ENCODE measurements at regions not wholly inside any gene's neighbourhood (a gene's known extent, or its start where the extent isn't known, plus 50 kb on each side); places are given as distances from the start of the nearest gene placed in this dataset.
"Not testable (repeated sequence)": the region's sequence is repeated elsewhere in the genome, so short reads cannot be mapped to it uniquely, and the experiment has no call there.

DNA sequence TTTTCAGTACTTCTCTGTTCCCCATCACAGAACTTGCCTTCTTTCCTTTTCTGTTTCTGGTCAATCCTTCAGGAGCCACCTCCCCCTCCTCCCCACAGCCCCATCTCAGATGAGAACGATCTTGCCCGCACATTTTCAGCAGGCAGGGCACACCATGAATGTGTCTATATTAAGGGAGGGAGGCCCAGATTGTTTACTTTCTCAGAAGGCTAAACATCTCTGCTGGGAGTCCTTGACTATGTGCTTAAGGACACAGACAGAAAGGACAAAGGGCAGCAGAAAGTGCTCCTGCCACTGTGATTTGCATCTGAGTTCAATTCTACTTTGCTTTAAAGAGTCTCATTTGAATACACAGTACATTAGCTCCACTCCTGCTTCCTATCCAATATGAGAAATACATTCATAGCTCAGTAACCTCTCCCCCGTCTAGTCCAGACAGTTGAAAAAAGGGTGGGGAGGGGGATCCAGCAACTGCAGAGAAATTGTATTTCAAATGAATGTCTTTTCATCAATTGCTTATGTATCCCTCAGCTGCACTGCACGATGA lies 175.0 kb upstream of the PARD3B start:
- DNase-seq = no peak

DNA sequence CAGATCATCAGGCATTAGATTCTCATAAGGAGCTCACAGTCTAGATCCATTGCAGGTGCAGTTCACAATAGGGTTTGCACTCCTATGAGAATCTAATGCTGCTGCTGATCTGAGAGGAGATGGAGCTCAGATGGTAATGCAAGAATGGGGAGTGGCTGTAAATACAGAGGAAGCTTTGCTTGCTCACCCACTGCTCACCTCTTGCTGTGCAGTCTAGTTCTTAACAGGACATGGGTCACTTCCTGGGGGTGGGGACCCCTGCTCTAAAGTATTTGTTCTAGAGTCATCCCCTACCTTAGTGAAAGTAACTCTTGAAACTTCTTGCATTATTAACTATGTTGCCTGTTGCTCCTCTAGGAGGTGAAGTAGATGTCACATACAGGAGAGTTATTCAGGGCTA lies 171.3 kb upstream of the PARD3B start:
- no peak for DNase-seq

DNA sequence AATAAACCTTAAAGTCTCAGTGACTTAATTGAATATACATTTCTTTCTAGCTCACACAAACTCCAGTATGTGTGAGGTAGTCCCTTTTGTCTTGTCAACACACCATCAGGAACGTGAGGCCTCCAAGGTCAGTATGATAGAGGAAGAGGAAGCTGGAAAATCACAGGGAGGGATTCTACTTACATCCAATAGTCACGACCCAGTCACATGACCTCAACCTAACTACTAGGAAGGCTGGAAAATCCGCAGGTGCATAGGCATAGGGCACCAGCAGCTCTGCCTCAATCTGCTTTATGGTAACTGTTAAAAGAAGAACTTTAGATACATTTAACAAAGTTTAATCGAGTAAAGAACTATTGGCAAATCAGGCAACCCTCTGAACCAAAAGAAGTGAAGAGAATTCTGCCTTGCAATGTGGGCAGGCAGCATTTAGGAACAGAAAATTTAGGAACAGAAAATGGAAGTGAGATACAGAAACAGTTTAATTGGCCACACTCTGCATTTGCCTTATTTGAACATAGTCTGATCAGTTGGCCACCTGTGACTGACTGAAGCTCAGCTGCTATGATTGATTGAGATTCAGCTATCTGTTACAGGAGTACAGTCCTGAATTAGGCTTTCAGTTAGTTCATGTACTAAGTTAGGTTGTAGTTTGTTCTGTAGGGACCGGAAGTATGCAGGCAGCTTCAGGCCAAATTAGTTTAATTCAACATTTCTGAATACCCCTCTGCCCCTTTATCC lies 165.0 kb upstream of the PARD3B start:
- no peak for DNase-seq

DNA sequence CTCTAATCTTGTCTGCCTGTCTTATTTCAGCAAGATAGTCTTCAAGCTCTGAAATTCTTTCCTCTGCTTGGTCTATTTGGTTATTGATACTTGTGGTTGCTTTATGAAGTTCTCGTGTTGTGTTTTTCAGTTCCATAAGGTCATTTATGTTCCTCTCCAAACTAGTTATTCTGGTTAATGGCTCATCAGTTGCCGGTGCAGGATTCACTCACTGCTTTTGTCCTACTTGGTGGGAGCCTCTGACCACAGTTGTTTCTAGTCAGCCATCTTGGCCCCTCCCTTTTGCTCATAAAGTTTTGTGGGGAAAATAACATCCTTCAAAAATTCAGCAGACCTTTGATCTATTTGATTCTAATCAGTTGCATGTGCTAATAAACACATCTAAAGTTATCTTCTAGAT lies 158.6 kb upstream of the PARD3B start:
- no peak for DNase-seq

DNA sequence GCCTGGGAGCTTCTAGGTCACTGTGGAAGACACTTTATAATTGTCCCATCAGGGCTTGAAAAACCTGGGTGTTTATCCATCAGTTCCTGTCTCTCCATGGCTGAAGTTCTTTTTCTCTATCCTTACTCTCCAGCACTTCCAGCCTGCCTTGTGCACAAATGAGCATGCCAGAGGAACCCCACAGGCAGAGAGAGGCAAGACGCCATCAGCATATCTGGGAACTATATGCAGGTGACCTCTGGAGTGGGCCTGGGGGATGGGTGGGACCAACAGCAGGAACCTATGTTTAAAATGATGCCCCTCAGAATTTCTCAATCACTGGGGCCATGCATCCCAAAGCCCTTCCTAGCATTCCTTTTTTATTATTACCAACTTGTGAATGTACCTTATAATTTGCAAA lies 156.2 kb upstream of the PARD3B start:
- no peak for DNase-seq

DNA sequence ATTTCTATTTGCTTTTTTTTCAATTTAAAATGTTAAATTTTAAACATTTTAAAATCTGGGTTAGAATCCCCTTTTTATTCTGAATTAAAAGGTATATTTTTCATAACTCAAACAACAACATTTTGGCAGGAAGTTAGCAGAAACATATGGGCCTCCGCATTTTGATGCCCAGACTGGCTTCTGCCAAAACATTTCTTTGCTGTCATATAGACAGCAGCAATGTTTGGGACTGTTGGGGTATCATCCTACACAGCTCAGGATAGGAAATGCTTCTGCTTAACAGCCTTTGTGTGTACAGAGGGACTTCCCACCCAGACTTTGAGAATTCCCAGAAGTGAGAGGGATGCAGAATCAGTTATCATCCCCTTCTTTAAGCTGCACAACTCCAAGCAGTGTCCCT lies 155.4 kb upstream of the PARD3B start:
- no peak for DNase-seq

DNA sequence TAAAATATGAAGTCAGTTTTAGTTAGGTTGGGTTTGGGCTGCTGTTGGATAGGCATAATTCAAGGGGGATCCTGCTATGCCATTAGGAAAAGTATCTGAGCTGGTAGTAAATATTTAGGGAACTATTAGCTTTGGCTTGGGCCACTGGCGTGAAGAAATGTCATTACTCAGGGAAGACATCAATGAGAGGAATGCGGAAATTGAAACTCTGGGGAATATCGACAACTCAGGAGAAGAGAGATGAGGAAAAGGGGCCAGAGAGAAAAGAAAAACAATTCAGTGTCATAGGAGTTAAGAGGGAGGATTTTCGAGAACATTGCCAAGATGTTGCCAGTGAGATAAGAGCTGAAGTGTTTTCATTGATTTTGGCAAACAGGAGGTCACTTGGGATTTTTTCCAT lies 149.7 kb upstream of the PARD3B start:
- DNase-seq = no peak

DNA sequence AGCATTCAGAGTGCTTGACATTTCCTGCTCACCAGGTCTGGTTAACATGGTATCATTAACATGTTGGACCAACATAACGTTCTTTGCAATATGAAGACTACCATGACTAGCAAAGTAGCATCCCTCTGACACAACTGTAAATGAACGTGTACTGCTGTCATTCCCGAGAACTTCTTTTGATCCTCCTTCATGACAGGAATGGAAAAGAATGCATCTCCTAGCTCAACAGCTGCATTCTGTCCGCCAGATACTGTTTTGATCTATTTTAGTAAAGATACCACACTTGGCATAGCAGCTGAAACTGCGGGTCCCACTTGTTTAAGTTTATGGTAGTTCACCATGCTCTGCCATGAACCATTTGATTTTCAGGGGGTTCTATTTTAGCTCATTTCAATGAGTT lies 144.2 kb upstream of the PARD3B start:
- no peak for DNase-seq

DNA sequence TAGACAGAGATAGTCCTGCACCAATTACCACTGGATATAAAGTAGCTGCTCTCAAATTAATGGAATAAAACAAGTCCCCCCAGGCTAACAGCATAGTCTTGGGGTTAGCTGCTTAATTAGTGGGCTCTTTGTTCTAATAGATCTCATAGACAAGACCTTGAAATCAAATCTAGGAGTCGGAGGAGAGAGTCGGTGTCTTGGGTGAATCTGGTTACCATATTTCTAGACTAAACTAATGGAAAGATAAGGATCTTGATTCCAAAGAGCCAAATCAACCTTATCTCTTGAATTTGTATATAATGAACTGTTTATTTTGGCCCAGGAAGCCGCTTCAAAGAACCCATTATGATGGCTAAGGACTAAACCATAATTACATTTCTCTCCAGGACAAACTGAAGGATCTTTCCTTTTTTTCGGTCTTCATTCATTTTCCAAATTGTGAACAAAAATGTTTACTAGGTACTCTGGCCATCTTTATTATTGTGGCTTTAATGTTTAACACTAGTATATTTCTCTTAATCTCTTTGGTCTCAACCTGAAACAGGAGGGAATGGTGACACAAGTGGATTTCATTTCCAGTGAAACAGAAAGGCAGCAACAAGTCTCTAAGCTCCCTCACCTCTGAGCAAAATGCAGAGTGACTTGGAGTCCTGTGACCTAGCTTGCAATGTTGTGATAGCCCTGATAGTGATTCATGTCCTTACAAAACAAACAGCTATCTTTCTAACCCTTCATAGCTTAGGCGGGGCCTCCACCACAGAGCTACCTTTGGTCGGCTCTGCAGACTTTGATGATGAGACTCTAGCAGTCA lies 137.9 kb upstream of the PARD3B start:
- DNase-seq = peak; percentile 5

DNA sequence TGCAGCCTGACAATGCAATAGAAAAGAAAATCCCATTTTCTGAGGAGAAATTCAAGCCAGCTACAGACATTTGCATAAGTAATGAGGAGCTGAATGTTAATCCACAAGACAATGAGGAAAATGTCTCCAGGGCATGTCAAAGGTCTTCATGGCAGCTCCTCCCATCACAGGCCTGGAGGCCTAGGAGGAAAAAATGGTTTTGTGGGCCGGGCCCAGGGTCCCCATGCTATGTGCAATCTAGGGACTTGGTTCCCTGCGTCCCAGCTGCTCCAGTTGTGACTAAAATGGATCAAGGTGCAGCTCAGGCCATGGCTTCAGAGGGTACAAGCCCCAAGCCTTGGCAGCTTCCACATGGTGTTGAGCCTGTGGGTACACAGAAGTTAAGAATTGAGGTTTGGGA lies 132.5 kb upstream of the PARD3B start:
- not testable (repeated sequence) for DNase-seq

DNA sequence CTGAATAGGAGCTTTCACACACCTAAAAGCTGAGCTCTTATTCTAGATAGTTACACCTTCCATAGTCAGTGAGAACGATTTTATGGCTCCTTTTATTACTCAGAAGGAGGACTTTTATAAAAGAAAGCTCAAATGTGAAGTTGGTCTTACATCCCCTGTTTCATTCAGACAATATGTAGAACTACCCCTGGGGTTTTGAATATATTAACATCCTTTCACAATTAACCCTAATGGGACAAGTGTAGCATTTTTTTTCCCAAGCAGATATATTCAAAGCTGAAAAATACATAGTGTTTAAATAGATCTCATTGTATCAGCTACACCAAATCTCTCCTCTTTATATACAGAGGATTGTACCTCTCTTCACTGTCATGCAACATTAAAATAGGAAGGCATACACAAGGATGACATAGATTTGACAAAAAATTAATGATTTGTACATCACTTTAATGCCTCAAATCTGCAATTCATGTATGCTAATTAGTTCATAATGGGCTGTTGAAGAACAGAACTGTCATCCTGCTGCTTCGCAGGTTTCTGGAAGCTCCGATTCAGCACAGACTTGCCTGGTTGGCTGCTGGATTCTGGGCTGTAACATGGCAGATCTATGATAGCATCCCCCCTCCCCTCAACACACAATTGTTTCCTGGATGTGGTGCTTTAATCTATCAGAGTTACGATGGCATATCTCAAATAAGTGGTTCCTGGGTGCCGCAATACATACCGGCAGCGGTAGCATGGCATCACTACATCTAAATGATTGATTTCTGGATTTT lies 129.7 kb upstream of the PARD3B start:
- no peak for DNase-seq

DNA sequence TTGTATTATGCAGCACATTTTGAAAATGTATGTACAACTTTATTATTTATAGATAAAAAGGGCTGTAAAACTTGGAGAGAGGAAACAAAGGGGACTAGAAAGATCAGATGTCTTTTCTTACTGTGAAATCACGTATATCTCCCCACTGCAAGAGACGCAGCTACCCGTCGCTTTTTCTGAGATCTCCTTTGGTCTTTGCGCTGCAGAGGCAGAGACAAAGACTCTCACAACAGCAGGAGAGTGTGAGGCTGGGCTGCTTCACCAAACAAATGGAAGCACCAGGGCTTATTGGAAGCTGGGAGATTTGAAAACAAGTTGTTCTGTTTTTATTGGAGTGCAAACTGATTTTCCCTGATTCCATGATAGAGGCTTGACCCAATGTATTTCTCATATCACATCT lies 129.0 kb upstream of the PARD3B start:
- no peak for DNase-seq

DNA sequence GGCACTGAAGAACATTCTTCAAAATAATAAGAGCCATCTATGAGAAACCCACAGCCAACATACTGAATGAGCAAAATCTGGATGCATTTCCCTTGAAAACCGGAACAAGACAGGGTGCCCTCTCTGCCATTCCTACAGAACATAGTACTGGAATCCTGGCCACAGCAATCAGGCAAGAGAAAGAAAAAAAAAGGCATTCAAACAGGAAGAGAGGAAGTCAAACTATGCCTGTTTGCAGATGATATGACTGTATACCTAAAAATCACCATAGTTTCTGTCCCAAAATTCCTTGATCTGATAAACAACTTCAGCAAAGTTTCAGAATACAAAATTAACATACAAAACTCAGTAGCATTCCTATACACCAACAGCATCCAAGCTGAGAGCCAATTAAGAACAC lies 119.5 kb upstream of the PARD3B start:
- DNase-seq = no peak

DNA sequence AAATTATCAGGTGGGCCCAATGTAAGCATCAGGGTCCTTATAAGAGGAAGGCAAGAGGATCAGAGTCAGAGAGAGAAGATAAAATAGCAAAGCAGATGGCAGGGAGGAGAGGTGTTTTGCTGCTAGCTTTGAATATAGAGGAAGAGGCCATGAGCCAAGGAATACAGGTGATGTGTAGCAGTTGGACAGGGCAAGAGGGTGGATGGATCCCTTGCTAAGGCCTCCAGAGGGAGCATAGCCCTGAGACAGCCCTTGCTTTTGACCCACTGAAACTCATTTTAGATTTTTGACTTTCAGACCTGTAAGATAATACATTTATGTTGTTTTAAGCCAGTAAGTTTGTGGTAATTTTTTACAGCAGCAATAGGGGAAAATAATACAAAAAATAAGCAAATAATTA lies 116.6 kb upstream of the PARD3B start:
- DNase-seq = no peak

DNA sequence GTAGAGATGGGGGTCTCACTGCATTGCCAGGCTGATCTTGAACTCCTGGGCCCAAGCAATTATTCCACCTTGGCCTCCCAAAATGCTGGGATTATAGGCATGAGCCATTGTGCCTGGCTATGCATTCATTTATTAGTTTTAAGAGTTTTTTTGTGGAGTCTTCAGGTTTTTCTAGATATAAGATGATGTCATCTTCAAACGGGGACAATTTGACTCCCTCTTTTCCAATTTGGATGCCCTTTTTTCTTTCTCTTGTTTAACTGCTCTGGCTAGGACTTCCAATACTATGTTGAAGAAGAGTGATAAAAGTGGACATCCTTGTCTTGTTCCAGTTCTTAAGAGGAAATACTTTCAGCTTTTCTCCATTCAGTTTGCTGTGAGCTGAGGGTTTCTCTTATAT lies 113.7 kb upstream of the PARD3B start:
- DNase-seq = no peak

DNA sequence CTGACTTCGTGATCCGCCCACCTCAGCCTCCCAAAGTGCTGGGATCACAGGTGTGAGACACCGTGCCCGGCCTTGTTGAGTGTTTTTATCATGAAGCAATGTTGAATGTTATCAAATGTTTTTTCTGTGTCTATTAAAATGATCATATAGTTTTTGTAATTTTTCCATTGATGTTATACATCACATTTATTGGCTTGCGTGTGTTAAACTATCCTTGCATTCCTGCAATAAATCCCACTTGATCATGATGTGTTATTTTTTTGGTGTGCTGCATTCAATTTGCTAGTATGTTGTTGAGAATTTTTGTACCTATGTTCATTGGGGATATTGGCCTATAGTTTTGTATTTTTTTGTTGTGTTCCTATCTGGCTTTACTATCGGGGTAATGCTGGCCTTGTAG lies 113.1 kb upstream of the PARD3B start:
- DNase-seq = no peak

DNA sequence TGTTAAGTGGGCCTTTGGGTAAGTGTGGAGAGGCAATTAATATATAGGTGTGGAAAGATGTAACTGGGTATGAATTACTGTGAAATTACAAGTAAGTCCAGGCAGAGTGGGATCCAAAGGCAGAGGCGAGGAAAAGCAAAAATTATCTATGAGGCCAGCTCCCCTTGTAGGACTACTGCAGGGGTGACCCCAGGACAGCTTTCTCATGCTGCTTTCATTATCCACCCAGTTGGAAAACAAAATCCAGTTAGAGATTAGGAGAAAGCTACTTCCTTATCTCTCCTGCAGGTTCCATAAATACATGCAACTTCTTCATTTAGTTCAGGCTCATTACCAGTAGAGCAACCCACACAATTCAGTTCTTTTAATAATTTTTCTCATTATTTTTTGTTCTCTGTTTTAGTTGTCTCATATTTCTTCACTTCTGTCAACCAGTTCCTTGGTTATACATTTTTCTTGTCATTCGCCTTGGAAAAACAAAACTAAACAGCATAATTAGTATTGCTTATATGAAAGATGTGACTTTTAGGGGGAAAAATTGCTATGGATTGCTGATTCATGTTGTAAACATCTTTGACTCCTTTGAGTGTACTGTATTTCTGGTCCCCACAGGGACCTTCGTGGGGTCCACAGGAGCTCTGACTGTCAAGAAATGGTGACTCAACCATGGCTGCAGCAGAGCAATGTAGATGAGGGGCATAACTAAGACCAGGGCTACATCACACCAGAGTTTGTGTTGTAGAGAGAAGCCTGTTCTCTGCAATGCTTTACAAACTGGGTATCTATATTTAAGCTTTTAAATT lies 110.4 kb upstream of the PARD3B start:
- DNase-seq = no peak

DNA sequence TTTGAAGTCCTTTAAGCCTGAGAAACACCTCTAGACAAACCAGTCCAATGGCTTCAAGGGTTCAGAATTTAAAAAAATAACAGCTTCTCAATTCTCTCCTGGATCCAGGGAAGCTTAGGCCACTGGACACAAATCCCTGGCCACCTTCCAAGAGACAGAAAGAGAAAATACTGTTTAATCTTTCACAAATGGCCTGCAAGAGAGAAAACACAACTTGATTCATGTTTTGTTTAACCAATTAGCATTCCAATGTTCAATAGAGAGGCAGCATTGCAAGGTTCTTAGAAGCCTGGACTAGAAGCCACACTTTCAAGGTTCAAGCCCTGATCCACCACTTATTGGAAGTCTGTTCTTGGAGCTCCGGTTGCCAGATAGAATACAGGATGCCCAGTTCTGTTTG lies 109.0 kb upstream of the PARD3B start:
- DNase-seq = no peak

DNA sequence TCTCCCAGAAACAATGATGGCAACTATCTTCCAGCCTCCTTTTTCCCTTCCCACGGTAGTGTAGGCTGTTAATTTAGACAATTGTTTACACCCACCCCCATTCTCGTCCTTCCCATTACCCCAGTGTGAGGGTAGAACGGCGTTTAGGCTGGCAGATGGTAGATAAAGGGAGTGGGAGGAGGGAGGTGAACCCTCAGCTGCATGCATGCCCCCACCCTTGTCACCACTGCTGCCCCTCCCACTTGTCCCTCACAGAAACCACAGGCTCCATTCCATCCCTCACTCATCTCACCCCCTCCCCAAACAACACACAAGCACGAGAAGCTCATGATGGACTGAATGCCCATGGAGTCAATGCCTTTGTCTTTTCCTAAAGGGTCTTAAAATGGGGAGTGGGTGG lies 107.9 kb upstream of the PARD3B start:
- no peak for DNase-seq

DNA sequence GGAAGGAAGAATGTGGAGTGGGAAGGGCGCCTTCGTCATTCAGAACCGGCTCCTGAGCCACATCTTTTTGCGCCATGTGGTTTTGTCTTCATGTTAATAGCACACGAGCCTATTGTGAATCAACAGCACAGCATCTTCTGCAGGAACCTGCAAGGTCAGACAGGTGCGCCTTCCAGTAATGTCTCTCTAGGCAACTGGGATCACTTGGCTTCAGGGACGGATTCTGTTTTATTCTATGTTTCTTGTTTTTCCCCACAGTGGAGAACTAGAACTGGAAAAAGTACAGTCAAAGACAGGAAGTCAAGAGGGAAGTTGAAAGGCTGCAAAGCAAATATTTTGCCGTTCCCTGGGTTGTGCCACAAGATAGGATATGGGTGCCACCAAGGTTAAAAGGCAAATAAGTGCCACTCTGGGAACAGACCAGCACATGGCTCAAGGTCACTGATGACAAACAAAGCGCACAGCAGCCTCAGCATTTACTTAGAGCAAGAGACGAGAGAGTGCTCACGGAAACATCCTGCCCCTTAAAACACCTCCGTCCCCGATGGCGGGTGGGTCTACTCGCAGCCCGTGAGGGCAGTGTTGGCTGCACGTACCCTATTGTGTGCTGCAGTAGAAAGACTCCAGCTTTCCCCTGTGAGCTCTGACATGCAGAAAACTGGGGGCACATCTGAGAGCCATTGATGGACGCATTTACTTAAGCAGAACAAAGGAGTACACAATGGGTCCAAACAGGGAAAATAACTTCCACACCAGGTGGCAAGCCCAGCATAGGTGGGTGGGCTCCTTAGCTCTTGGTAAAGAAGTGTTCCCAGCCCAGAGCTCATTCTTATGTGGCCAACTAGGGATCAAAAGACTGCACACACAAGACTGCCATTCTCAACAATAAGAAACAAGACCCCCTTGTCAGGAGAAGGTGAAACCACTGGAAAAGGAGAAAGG lies 107.2 kb upstream of the PARD3B start:
- no peak for DNase-seq

DNA sequence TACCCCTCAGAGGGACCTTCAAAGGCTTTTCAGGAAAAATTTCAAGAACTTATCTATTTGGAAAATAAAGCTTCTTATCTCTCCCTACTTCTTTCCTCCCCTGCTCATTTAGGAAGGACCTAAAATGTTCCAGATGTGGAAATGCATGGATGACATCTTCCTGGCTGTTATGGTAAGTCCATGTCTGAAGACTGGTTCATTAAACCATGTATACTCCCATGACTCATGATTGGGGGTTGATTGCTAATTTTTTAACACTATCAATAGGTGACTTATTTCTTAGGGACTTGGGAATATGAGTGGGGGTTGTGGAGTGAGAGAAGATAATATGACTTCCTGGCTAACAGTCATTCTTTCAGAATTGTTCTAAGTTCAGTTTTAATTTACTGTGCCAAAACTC lies 104.0 kb upstream of the PARD3B start:
- no peak for DNase-seq

DNA sequence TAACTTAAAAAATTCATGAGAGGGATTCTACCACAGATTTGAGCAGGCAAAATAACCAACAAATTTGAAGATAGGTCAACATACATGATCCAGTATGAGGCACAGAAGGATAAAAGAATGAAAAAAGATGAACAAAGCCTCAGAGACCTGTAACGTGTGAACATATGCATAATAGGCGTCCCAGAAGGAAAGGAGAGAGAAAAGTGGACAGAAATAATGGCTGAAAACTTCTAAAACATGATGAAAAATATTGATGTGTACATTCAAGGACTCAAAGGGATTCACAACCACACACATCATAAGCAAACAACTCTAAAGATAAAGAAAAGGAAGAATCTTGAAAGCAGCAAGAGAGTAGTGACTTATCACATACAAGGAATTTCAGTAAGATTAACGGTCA lies 100.1 kb upstream of the PARD3B start:
- DNase-seq = no peak
